Heart right ventricle (tissue), 16 donors: ENCODE measurements at regions not wholly inside any gene's neighbourhood (a gene's known extent, or its start where the extent isn't known, plus 50 kb on each side); places are given as distances from the start of the nearest gene placed in this dataset.

Source experiments
- ATAC-seq, 8 donors: fragments of 200-7000 bp; cut with Tn5 transposase; one replicate each; pipeline ENCODE4 v1.9.1; 2020; ENCODE audit warnings: mild to moderate bottlenecking in 8 of 8, moderate library complexity in 8 of 8, moderate number of reproducible peaks in 1 of 8
- DNase-seq, 2 donors: peaks; one replicate each; pipeline ENCODE4 v3.0.0-alpha.2; 2020
- H3K27ac ChIP-seq, 10 donors: fragments of 200-600 bp; sonication (generic) in 2 of 10; one replicate each; pipeline versions ENCODE4 v1.5.0 to v1.8.0; 2020 to 2022; ENCODE audit warnings: mild to moderate bottlenecking in 3 of 10
- H3K27me3 ChIP-seq, 7 donors: fragments of 200-600 bp; one replicate each; pipeline ENCODE4 v1.8.0; 2021 to 2022; ENCODE audit warnings: mild to moderate bottlenecking in 2 of 7
- H3K36me3 ChIP-seq, 9 donors: fragments of 200-600 bp; sonication (generic) in 1 of 9; one replicate each; pipeline versions ENCODE4 v1.5.0 to v1.8.0; 2020 to 2022; ENCODE audit warnings: mild to moderate bottlenecking in 2 of 9
- H3K4me1 ChIP-seq, 9 donors: fragments of 200-600 bp; sonication (generic) in 1 of 9; one replicate each; pipeline versions ENCODE4 v1.5.0 to v1.8.0; 2020 to 2022; ENCODE audit warnings: mild to moderate bottlenecking in 4 of 9
- H3K4me3 ChIP-seq, 10 donors: fragments of 200-600 bp; sonication (generic) in 2 of 10; one replicate each; pipeline versions ENCODE4 v1.5.0 to v1.8.0; 2020 to 2022; ENCODE audit warnings: mild to moderate bottlenecking in 7 of 10, moderate library complexity in 2 of 10
- H3K9me3 ChIP-seq, 11 donors: fragments of 200-600 bp in 10 of 11; sonication (generic) in 2 of 11; one replicate each; pipeline versions ENCODE4 v1.5.0 to v1.8.0; 2013 to 2022; ENCODE audit warnings: mild to moderate bottlenecking in 2 of 11, control low read depth in 1 of 11, moderate library complexity in 1 of 11
- CTCF ChIP-seq, 9 donors: fragments of 200-600 bp; sonication (generic) in 2 of 9; IDR thresholded peaks; one replicate each; pipeline versions ENCODE4 v1.5.0 to v1.8.0; 2021 to 2022; ENCODE audit warnings: antibody characterized with exemption in 9 of 9, mild to moderate bottlenecking in 5 of 9, moderate library complexity in 1 of 9
- WGBS, 2 donors: extraction: QIAGEN DNeasy Blood & Tissue Kit; methylation state at CpG; one replicate each; pipeline ENCODE4 v1.1.7; 2013; ENCODE audit warnings: inconsistent platforms in 1 of 2; 5-methylcytosine and 5-hydroxymethylcytosine counted together
- intact Hi-C, 10 donors: fragments of 100-400 bp; cut with DNase I; formaldehyde crosslinking; loops; one replicate each; pipeline versions ENCODE4 v1.11.1 to v1.14.2; 2022
- donor health status: Arrhythmogenic right ventricular cardiomyopathy.
- donor health status: ischemic (EF 13 %, LVEDD 7.1; RV severe dilation, severe dysfunction).
- donor health status: healthy with polysubstance abuse.
- donor health status: DM: no; HTN: yes; CAD: no.
- donor health status: DM: no; HTN: no; CAD: no.
- donor health status: ischemic (EF 25% LVEDD 6.9; RV normal size, moderate dysfunction).
- donor health status: ischemic (EF 25% LVEDD 5.7; RV mildly dilated, moderate dysfunction).
- donor health status: healthy.
- donor health status: DM: yes; HTN: yes; CAD: no.
- donor health status: Ischemic cardiomyopathy.
- donor health status: ischemic (EF 35%, LVEDD 5.7; RV mildly dilated, moderate dysfunction).
- donor health status: nonischemic (EF 11% LVEDD 7.7; RV severe dilation, severe dysfunction).
- donor health status: DM: yes; HTN: yes; CAD: no.
- donor health status: PGD.
- donor health status: ischemic (EF 29% LVEDD 5.4; RV normal size, mild dysfunction).
- donor health status: nonischemic (EF 23%, LVEDD 6.1; RV moderate dilation, normal function).

DNA sequence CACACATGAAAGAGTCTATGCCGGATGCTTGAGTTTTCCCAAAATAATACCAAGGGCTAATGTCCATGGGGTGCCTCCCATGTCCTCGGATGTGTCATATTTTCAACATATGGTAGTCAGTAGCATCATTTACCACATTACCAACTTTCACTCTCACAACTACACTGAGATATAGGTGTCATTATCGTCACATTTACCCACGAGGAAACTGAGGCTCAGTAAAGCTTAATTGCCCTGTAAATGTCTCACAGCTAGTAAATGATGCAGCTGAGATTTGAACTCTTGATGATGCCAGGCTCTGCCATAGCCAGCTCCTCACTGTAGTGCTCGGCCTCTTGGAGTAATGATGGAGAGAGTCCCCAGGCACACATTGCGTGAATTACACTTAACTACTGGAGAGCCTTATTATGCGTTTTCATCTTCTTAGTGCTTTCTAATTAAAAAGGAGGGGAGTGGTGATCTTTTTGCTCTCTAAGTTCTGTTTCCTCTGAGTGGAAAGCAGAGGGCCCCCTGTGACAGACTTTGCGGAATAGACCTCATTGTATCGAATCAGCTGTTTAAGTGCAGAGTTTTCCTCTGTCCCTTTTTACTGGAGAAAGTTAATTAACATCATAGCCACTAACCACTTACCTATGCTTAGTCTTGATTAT, 142.0 kb upstream of the SLCO3A1 start:
- H3K36me3 ChIP-seq = no peaks in the 10 kb centered on the region
- peaks cover 0 to 8% (median 0%) of the 10 kb centered on the region in 7 donors for H3K27me3 ChIP-seq
- no peak overlapping the region for H3K27ac ChIP-seq
- intact Hi-C loops = loop anchor here in 2 of 10 donors (5.0 kb wide), 1 partner anchor 141 kb away; the partner anchor contains the start of gene SLCO3A1 (in 2 of the 2)
- ATAC-seq (no peak), DNase-seq (no peak)
- WGBS, 2 donors = 82 to 84% methylated on average over 9 of the region's 9 CpGs
- H3K4me1 ChIP-seq = peaks cover 0 to 5% (median 0%) of the 10 kb centered on the region in 9 donors
- peaks cover 0 to 4% (median 0%) of the 10 kb centered on the region in 11 donors for H3K9me3 ChIP-seq
- TF ChIP-seq CTCF (IDR thresholded peaks at IDR 0.05) = no peak
- no peak overlapping the region for H3K4me3 ChIP-seq

DNA sequence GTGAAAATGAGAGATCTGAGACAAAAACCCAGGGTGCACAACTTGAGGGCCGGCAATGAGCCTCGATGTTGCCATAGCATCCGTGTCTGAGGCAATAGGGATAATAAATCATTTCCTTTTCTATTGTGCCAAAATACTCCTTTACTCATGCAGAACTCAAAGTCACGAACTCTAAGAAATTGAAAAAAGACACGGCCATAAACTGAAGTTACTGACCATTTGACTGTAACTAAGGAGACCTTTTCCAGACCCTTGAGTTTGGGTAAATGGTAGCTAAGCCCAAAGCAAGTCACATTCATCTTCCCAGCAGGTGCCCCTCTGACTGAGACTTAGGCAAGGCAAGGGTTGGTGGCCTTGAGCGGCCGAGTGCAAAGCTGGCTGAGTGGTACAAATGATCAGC, 141.2 kb upstream of the SLCO3A1 start:
- intact Hi-C loops = loop anchor here in 2 of 10 donors (5.0 kb wide), 1 partner anchor 140 kb away; the partner anchor contains the start of gene SLCO3A1 (in 2 of the 2)

DNA sequence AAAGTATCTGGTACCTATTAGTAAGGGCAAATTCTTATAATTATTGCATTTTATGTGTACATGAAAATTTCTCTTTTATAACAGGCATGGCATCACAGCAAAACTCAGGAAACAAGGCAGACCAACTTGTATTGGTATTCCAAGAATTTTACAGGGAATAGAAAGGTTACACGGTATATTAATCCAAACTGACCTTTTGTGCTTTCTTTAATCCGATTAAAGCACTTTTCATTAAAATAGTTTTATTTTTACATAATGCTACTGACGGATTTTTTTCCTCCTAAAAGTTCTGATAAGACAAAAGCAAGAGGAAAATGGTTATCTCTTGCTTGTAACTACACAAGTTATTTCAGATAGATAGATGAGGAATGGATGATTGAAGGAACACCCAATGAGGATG, 137.0 kb upstream of the SLCO3A1 start:
- ATAC-seq = no peak
- Histone ChIP-seq H3K4me1 (no peaks in the 10 kb centered on the region), H3K36me3 (no peaks in the 10 kb centered on the region), H3K27ac (no peak overlapping the region), H3K27me3 (peaks cover 0 to 8% (median 0%) of the 10 kb centered on the region in 7 donors), H3K9me3 (no peaks in the 10 kb centered on the region), H3K4me3 (no peak overlapping the region)
- 61 to 74% methylated on average over 3 of the region's 3 CpGs for WGBS, 2 donors
- TF ChIP-seq CTCF (IDR thresholded peaks at IDR 0.05) = no peak
- intact Hi-C loops = no loop called here
- no peak for DNase-seq

More for the DNA sequence above, 141.2 kb upstream of the SLCO3A1 start:
- no peaks in the 10 kb centered on the region for H3K9me3 ChIP-seq
- no peaks in the 10 kb centered on the region for H3K36me3 ChIP-seq
- peaks cover 0 to 8% (median 0%) of the 10 kb centered on the region in 7 donors for H3K27me3 ChIP-seq
- ATAC-seq = no peak
- DNase-seq = no peak
- 81 to 88% methylated on average over 7 of the region's 7 CpGs for WGBS, 2 donors
- H3K4me1 ChIP-seq = no peaks in the 10 kb centered on the region
- H3K4me3 ChIP-seq = no peak overlapping the region
- no peak overlapping the region for H3K27ac ChIP-seq
- no peak for TF ChIP-seq CTCF (IDR thresholded peaks at IDR 0.05)

- DNase-seq = no peak
- no peaks in the 10 kb centered on the region for H3K9me3 ChIP-seq
- H3K27ac ChIP-seq = no peak overlapping the region
- H3K27me3 ChIP-seq = peaks cover 0 to 8% (median 0%) of the 10 kb centered on the region in 7 donors
- no peak overlapping the region for H3K4me3 ChIP-seq
- no peaks in the 10 kb centered on the region for H3K4me1 ChIP-seq
- no peak for TF ChIP-seq CTCF (IDR thresholded peaks at IDR 0.05)
- WGBS, 2 donors = 82 to 85% methylated on average over 3 of the region's 3 CpGs
- ATAC-seq = no peak
- no peaks in the 10 kb centered on the region for H3K36me3 ChIP-seq
- intact Hi-C loops = no loop called here
Measured at GRCh38 chr15:91717811-91718210, 135.7 kb upstream of the SLCO3A1 start.
